Tibial artery (tissue), 4 donors: ENCODE measurements at regions not wholly inside any gene's neighbourhood (a gene's known extent, or its start where the extent isn't known, plus 50 kb on each side); places are given as distances from the start of the nearest gene placed in this dataset.

ENCODE experiments used
- DNase-seq, 2 donors: peaks; one replicate each; pipeline ENCODE4 v3.0.0-alpha.2; 2019
- H3K27ac ChIP-seq, 2 donors: fragments of 200-600 bp; sonication (generic) in 1 of 2; 1 replicate in 1 of 2; 2 replicates in 1 of 2; pipeline ENCODE4 v1.5.1; 2018 to 2019; ENCODE audit warnings: mild to moderate bottlenecking in 1 of 2
- H3K27me3 ChIP-seq, 2 donors: fragments of 200-600 bp; sonication (generic) in 1 of 2; one replicate each; pipeline versions ENCODE4 v1.5.1 to v1.6.0; 2016 to 2019
- H3K36me3 ChIP-seq, 3 donors: fragments of 200-600 bp; sonication (generic) in 2 of 3; one replicate each; pipeline ENCODE4 v1.5.1; 2016 to 2019; ENCODE audit warnings: mild to moderate bottlenecking in 2 of 3
- H3K4me1 ChIP-seq, 4 donors: fragments of 200-600 bp; sonication (generic) in 2 of 4; 1 replicate in 3 of 4; 2 replicates in 1 of 4; pipeline ENCODE4 v1.5.1; 2016 to 2019
- H3K4me3 ChIP-seq, 2 donors: fragments of 200-600 bp; sonication (generic) in 1 of 2; 1 replicate in 1 of 2; 2 replicates in 1 of 2; pipeline ENCODE4 v1.5.1; 2018 to 2019; ENCODE audit warnings: mild to moderate bottlenecking in 2 of 2
- H3K9me3 ChIP-seq, 3 donors: fragments of 200-600 bp; sonication (generic) in 1 of 3; one replicate each; pipeline ENCODE4 v1.5.1; 2016 to 2019
- intact Hi-C: fragments of 100-400 bp; cut with DNase I; formaldehyde crosslinking; loops from one replicate; pipeline ENCODE4 v1.15.0; 2023; ENCODE audit warnings: low total_unique reads
- TF ChIP-seq, protein P1 (sequence below), 2 experiments: fragments of 200-600 bp in 1 of 2; fragments of 450-650 bp in 1 of 2; IDR thresholded peaks; one replicate each; pipeline ENCODE4 v1.5.1; 2017 to 2019; ENCODE audit warnings: antibody characterized with exemption in 2 of 2, mild to moderate bottlenecking in 1 of 2, moderate library complexity in 1 of 2

DNA sequence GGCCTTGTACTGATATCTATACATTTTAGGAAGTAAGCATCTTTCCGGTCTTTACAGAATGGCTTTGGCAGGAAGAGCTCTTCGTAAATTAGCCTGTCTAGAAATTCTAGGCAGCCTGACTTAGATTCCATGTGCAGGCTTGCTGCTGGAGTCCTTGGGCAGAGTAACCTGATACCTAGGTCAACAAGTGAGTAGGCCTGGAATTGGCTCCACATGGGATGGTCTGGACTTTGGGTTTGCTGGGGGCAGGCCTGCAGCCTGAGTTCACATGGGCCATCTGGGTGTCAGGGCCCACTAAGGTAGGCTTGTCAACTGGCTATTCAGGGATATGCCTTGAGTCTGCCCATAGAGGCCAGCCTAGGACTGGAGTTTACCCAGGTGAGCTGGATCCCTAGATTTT is 59.6 kb upstream of the CYYR1 start:
- intact Hi-C loops = loop anchor here (10.0 kb wide), 1 partner anchor 62 kb away; no protein-coding TSS in a partner anchor
- H3K27ac ChIP-seq = no peak overlapping the region
- H3K4me1 ChIP-seq = no peaks in the 10 kb centered on the region
- H3K4me3 ChIP-seq = no peak overlapping the region
- H3K36me3 ChIP-seq = no peaks in the 10 kb centered on the region
- no peaks in the 10 kb centered on the region for H3K27me3 ChIP-seq
- DNase-seq = no peak
- TF ChIP-seq, protein P1, sequence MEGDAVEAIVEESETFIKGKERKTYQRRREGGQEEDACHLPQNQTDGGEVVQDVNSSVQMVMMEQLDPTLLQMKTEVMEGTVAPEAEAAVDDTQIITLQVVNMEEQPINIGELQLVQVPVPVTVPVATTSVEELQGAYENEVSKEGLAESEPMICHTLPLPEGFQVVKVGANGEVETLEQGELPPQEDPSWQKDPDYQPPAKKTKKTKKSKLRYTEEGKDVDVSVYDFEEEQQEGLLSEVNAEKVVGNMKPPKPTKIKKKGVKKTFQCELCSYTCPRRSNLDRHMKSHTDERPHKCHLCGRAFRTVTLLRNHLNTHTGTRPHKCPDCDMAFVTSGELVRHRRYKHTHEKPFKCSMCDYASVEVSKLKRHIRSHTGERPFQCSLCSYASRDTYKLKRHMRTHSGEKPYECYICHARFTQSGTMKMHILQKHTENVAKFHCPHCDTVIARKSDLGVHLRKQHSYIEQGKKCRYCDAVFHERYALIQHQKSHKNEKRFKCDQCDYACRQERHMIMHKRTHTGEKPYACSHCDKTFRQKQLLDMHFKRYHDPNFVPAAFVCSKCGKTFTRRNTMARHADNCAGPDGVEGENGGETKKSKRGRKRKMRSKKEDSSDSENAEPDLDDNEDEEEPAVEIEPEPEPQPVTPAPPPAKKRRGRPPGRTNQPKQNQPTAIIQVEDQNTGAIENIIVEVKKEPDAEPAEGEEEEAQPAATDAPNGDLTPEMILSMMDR (IDR thresholded peaks at IDR 0.05) = no peak
- peaks cover 0 to 11% (median 9%) of the 10 kb centered on the region in 3 donors for H3K9me3 ChIP-seq

DNA sequence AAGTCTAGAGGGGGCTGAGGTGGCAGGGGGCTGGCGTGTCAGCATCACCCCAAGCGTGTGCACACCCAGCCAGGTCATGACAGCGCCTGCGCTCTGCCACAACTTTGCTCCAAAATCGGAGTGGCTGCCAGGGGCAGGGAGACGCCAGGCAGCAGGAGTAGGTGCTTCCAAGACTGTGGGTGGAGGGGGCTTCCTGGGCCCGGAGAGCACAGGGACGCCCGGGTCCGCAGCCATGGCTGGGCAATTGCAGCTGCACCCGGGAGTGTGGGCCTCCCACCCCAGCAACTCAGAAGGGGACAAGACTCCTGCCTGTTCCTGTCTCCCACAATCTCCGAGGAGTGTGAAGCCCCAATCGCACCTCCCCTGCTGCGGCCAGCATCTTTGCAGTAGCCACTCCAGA is 53.1 kb upstream of the CYYR1 start:
- intact Hi-C loops = no loop called here
- TF ChIP-seq, protein P1 (IDR thresholded peaks at IDR 0.05) = no peak
- H3K27me3 ChIP-seq = no peaks in the 10 kb centered on the region
- H3K36me3 ChIP-seq = no peaks in the 10 kb centered on the region
- no peaks in the 10 kb centered on the region for H3K9me3 ChIP-seq
- no peaks in the 10 kb centered on the region for H3K4me1 ChIP-seq
- DNase-seq = no peak
- H3K27ac ChIP-seq = no peak overlapping the region
- no peak overlapping the region for H3K4me3 ChIP-seq

DNA sequence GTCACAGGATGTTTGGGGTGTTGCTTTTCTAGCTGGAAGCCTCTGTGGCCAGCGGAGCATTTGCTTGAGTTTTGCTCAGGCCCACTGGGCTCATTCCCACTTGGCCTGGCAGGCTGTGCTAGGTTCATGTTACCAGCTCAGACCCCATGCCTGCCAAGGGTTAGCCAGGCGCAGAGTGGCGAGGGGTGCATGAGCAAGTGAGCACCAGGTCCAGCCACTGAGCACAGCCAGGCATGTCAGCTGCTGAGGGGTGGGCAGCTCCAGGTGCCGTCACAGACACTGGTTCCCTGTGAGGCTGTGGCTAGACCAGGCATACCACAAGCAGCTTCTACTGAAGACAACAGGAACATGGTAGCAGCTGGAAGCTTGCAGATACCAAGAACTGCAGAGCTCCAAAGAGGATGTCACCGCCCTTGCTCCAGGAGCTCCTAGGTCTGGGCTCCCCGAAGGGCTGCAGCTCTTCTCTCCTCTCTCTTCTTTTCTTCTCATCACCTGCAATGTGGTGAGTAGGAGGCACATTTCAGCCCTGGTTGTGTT is 52.0 kb upstream of the CYYR1 start:
- Histone ChIP-seq H3K27ac (no peak overlapping the region), H3K4me1 (no peaks in the 10 kb centered on the region), H3K9me3 (no peaks in the 10 kb centered on the region), H3K36me3 (no peaks in the 10 kb centered on the region), H3K4me3 (no peak overlapping the region), H3K27me3 (no peaks in the 10 kb centered on the region)
- DNase-seq = no peak
- TF ChIP-seq, protein P1 (IDR thresholded peaks at IDR 0.05) = no peak
- intact Hi-C loops = no loop called here
